CD14-positive monocyte (primary cell): ENCODE measurements at regions not wholly inside any gene's neighbourhood (a gene's known extent, or its start where the extent isn't known, plus 50 kb on each side); places are given as distances from the start of the nearest gene placed in this dataset.

Source experiments
- DNase-seq, 3 donors: peaks; one replicate each; pipeline ENCODE4 v3.0.0-alpha.2; 2011 to 2022
- H2AFZ ChIP-seq: 2 replicates; pipeline ENCODE4 v1.6.0; 2012; ENCODE audit warnings: mild to moderate bottlenecking, low read depth, low read length, inconsistent platforms; ENCODE audit not compliant: insufficient read depth, poor library complexity, severe bottlenecking
- H3K27ac ChIP-seq, 2 donors: 1 replicate in 1 of 2; 2 replicates in 1 of 2; pipeline ENCODE4 v1.5.1; 2012 to 2013; ENCODE audit warnings: low read length in 2 of 2, control low read depth in 1 of 2, inconsistent platforms in 1 of 2, low read depth in 1 of 2, mild to moderate bottlenecking in 1 of 2
- H3K27me3 ChIP-seq, 2 donors: one replicate each; pipeline versions ENCODE4 v1.6.0 to v1.6.1; 2011 to 2013; ENCODE audit warnings: low read length in 2 of 2; ENCODE audit not compliant: control insufficient read depth in 2 of 2, insufficient read depth in 2 of 2
- H3K36me3 ChIP-seq, 2 donors: replicated peaks in 1 of 2; 1 replicate in 1 of 2; 2 replicates in 1 of 2; pipeline versions ENCODE4 v1.5.1 to v1.6.1; 2012 to 2013; ENCODE audit warnings: low read length in 2 of 2, control low read depth in 1 of 2, inconsistent platforms in 1 of 2, mild to moderate bottlenecking in 1 of 2; ENCODE audit not compliant: insufficient read depth in 2 of 2, control insufficient read depth in 1 of 2
- H3K4me1 ChIP-seq, 2 donors: 1 replicate in 1 of 2; 2 replicates in 1 of 2; pipeline versions ENCODE4 v1.5.1 to v1.6.1; 2012 to 2013; ENCODE audit warnings: low read length in 2 of 2, control low read depth in 1 of 2, inconsistent platforms in 1 of 2, mild to moderate bottlenecking in 1 of 2, moderate library complexity in 1 of 2; ENCODE audit not compliant: insufficient read depth in 2 of 2, control insufficient read depth in 1 of 2
- H3K4me2 ChIP-seq: replicated peaks from 2 replicates; pipeline ENCODE3; 2012; ENCODE audit warnings: low read length, moderate library complexity, mild to moderate bottlenecking; ENCODE audit not compliant: poor library complexity, severe bottlenecking; ENCODE audit errors: extremely low read depth
- H3K4me3 ChIP-seq, 3 experiments: fragments of 200-600 bp in 1 of 3; sonication (generic) in 1 of 3; replicated peaks in 1 of 3; 1 replicate in 2 of 3; 2 replicates in 1 of 3; pipeline ENCODE4 v1.5.1; 2011 to 2013; ENCODE audit warnings: low read length in 3 of 3, mild to moderate bottlenecking in 3 of 3, control low read depth in 2 of 3, low read depth in 2 of 3, inconsistent platforms in 1 of 3, moderate library complexity in 1 of 3
- H3K79me2 ChIP-seq: 2 replicates; pipeline ENCODE4 v1.6.0; 2012; ENCODE audit warnings: mild to moderate bottlenecking, control low read depth, inconsistent platforms, low read length, moderate library complexity; ENCODE audit not compliant: insufficient read depth
- H3K9ac ChIP-seq: 2 replicates; pipeline ENCODE4 v1.6.0; 2017; ENCODE audit warnings: low read length, mild to moderate bottlenecking; ENCODE audit not compliant: insufficient read depth, poor library complexity, severe bottlenecking
- H3K9me3 ChIP-seq, 2 donors: replicated peaks in 1 of 2; 1 replicate in 1 of 2; 2 replicates in 1 of 2; pipeline versions ENCODE4 v1.5.1 to v1.6.1; 2012 to 2013; ENCODE audit warnings: low read length in 2 of 2, control low read depth in 1 of 2; ENCODE audit not compliant: control insufficient read depth in 1 of 2, insufficient read depth in 1 of 2
- H4K20me1 ChIP-seq: 2 replicates; pipeline ENCODE4 v1.6.0; 2012; ENCODE audit warnings: mild to moderate bottlenecking, low read length, control low read depth, moderate library complexity; ENCODE audit not compliant: insufficient read depth
- H3K27ac Mint-ChIP-seq, 7 donors: one replicate each; pipeline ENCODE4 v1.8.0; 2020; ENCODE audit warnings: mild to moderate bottlenecking in 7 of 7, mixed read lengths in 7 of 7, moderate library complexity in 6 of 7, inconsistent platforms in 2 of 7
- H3K27me3 Mint-ChIP-seq, 3 donors: one replicate each; pipeline ENCODE4 v1.8.0; 2021 to 2022; ENCODE audit warnings: low read depth in 3 of 3, mild to moderate bottlenecking in 3 of 3, mixed read lengths in 3 of 3, moderate library complexity in 3 of 3, inconsistent platforms in 1 of 3
- H3K36me3 Mint-ChIP-seq, 2 donors: one replicate each; pipeline ENCODE4 v1.8.0; 2020; ENCODE audit warnings: mixed read lengths in 2 of 2, inconsistent platforms in 1 of 2, mild to moderate bottlenecking in 1 of 2
- H3K4me1 Mint-ChIP-seq: one replicate; pipeline ENCODE4 v1.8.0; 2020; ENCODE audit warnings: mild to moderate bottlenecking, mixed read lengths
- H3K4me3 Mint-ChIP-seq, 2 donors: one replicate each; pipeline ENCODE4 v1.8.0; 2020; ENCODE audit warnings: mild to moderate bottlenecking in 2 of 2, mixed read lengths in 2 of 2, moderate library complexity in 1 of 2
- H3K9me3 Mint-ChIP-seq, 7 donors: one replicate each; pipeline ENCODE4 v1.8.0; 2020 to 2022; ENCODE audit warnings: mixed read lengths in 7 of 7, mild to moderate bottlenecking in 6 of 7, moderate library complexity in 6 of 7, inconsistent platforms in 2 of 7
- WGBS: methylation state at CpG from one replicate; pipeline ENCODE4 v1.1.5; 2013; ENCODE audit warnings: missing lambda C conversion rate; ENCODE audit not compliant: insufficient coverage; 5-methylcytosine and 5-hydroxymethylcytosine counted together
- intact Hi-C, 2 donors: fragments of 100-400 bp; cut with micrococcal nuclease; formaldehyde crosslinking; loops; one replicate each; pipeline versions ENCODE4 v1.15.0 to v1.15.1; 2023
- TF ChIP-seq, protein P1 (sequence below): fragments of 200-600 bp; IDR thresholded peaks from one replicate; pipeline ENCODE4 v1.8.0; 2022; ENCODE audit warnings: antibody characterized with exemption, mild to moderate bottlenecking

DNA sequence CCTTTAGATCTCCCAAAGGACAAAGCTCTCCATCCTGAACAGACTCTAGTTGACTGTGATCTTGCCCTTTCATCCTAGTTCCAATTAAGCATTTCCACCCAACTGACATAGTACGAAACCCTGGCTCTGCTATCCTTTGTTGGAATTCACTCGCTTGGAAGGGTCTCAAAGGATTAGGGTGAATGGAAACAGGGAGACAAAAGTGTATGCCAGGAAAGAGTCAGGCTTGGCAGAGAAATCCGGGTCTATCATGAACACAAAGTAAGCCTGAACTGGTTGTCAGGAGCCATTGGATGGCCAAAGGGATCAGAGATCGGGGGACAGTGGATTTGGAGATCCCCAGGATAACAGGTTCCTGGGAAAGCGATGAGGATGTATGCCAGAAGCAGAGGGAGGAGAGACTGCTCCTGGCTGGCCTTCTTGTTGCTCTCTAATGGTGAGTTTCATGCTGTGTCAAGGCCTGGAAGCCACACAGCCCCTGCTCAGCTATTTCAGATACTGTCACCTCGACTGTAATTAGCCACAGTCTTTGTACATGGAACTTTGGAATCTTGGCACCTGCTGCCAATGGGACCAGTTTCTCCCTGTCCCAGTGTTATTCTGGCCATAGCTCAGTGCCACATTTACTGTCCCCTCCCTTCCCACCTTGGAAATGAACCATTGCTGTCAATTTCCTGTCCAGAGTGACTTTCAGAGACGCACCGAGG, 1168.7 kb upstream of the AUTS2 start:
- peaks cover 55 to 61% of the 10 kb centered on the region in 2 donors for H3K9me3 ChIP-seq
- H3K79me2 ChIP-seq, result no peaks in the 10 kb centered on the region
- H3K4me1 ChIP-seq, result no peaks in the 10 kb centered on the region
- TF ChIP-seq, protein P1, sequence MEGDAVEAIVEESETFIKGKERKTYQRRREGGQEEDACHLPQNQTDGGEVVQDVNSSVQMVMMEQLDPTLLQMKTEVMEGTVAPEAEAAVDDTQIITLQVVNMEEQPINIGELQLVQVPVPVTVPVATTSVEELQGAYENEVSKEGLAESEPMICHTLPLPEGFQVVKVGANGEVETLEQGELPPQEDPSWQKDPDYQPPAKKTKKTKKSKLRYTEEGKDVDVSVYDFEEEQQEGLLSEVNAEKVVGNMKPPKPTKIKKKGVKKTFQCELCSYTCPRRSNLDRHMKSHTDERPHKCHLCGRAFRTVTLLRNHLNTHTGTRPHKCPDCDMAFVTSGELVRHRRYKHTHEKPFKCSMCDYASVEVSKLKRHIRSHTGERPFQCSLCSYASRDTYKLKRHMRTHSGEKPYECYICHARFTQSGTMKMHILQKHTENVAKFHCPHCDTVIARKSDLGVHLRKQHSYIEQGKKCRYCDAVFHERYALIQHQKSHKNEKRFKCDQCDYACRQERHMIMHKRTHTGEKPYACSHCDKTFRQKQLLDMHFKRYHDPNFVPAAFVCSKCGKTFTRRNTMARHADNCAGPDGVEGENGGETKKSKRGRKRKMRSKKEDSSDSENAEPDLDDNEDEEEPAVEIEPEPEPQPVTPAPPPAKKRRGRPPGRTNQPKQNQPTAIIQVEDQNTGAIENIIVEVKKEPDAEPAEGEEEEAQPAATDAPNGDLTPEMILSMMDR, result no peak
- WGBS, result 78% methylated on average over 5 of the region's 8 CpGs
- Mint-ChIP-seq H3K9me3 (peaks cover 13 to 45% (median 31%) of the 10 kb centered on the region in 7 donors), H3K4me1 (no peaks in the 10 kb centered on the region), H3K4me3 (no peak overlapping the region), H3K27ac (no peak overlapping the region), H3K36me3 (no peaks in the 10 kb centered on the region), H3K27me3 (peaks cover 0 to 3% (median 0%) of the 10 kb centered on the region in 3 donors)
- no peak overlapping the region for H3K4me2 ChIP-seq
- no peaks in the 10 kb centered on the region for H3K36me3 ChIP-seq
- H3K27me3 ChIP-seq, result no peaks in the 10 kb centered on the region
- no peak for DNase-seq
- H3K4me3 ChIP-seq, result no peak overlapping the region
- no peak overlapping the region for H3K27ac ChIP-seq
- H3K9ac ChIP-seq, result no peak overlapping the region
- H2AFZ ChIP-seq, result no peak overlapping the region
- no peaks in the 10 kb centered on the region for H4K20me1 ChIP-seq
- intact Hi-C loops, result loop anchor here in 1 of 2 donors (10.0 kb wide), 1 partner anchor 55 kb away; no protein-coding TSS in a partner anchor

DNA sequence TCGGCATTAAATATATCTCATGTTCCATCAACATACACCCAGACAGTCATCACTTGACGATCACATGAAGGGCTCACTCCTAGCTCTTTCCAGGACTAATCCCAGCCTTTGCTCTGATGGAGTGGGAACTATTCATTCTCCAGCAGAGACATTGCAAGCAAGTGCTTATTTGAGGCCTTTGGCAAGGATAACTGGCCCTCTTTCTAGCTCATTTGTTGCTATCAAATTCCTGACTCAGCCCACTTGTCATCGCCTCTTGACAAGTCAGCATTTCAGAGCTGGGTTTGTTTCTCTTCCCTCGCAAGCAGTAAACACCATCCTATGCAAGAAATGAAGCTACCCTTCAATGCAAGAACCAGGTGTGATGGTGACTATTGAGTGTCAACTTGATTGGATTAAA, 1165.7 kb upstream of the AUTS2 start:
- Histone ChIP-seq H3K4me3 (no peak overlapping the region), H3K27ac (no peak overlapping the region), H3K4me2 (no peak overlapping the region), H3K27me3 (no peaks in the 10 kb centered on the region), H3K9ac (no peak overlapping the region), H3K9me3 (peaks cover 50 to 53% of the 10 kb centered on the region in 2 donors), H3K36me3 (no peaks in the 10 kb centered on the region), H3K79me2 (no peaks in the 10 kb centered on the region), H3K4me1 (no peaks in the 10 kb centered on the region), H4K20me1 (no peaks in the 10 kb centered on the region), H2AFZ (no peak overlapping the region)
- intact Hi-C loops, result loop anchor here in 1 of 2 donors (10.0 kb wide), 1 partner anchor 58 kb away; no protein-coding TSS in a partner anchor
- Mint-ChIP-seq H3K27ac (no peak overlapping the region), H3K4me3 (no peak overlapping the region), H3K36me3 (no peaks in the 10 kb centered on the region), H3K27me3 (peaks cover 0 to 2% (median 0%) of the 10 kb centered on the region in 3 donors), H3K4me1 (no peaks in the 10 kb centered on the region), H3K9me3 (peaks cover 9 to 45% (median 33%) of the 10 kb centered on the region in 7 donors)
- no peak for DNase-seq
- TF ChIP-seq, protein P1, result no peak
- 80% methylated on average over 1 of the region's 4 CpGs for WGBS
